DOHH2 (cell line): ENCODE measurements at regions not wholly inside any gene's neighbourhood (a gene's known extent, or its start where the extent isn't known, plus 50 kb on each side); places are given as distances from the start of the nearest gene placed in this dataset.

Experiments
- EZH2phosphoT487 ChIP-seq: fragments of 200-600 bp; sonication (generic); IDR thresholded peaks from 2 replicates; pipeline ENCODE4 v1.6.1; 2017; ENCODE audit warnings: borderline replicate concordance, mild to moderate bottlenecking, antibody characterized with exemption, low read length, moderate library complexity, mixed read lengths
- TF ChIP-seq, protein P1 (sequence below): fragments of 200-600 bp; sonication (generic); IDR thresholded peaks from one replicate; pipeline ENCODE4 v1.5.1; 2014; ENCODE audit warnings: antibody characterized with exemption, mild to moderate bottlenecking, low read depth, low read length; ENCODE audit not compliant: poor library complexity, severe bottlenecking

DNA sequence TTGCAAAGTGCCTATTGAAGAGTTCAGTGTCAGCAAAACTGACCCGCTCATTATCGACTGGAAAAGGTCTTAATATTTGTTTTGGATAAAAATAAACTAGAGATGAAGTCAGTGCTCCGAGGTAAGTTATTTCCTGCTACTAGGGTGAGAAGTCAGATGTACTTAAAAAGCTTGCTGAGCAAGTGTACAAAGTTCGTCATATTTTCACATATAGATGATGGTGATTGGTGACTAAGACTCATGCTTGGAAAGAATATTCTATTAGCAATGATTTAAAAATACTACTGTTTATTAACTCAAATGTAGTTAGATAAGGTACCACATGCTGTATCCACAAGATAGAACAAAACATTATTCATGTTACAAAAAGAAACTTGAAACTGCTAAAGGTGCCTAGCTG is 643.7 kb downstream of the GABRG2 start:
- TF ChIP-seq, protein P1, sequence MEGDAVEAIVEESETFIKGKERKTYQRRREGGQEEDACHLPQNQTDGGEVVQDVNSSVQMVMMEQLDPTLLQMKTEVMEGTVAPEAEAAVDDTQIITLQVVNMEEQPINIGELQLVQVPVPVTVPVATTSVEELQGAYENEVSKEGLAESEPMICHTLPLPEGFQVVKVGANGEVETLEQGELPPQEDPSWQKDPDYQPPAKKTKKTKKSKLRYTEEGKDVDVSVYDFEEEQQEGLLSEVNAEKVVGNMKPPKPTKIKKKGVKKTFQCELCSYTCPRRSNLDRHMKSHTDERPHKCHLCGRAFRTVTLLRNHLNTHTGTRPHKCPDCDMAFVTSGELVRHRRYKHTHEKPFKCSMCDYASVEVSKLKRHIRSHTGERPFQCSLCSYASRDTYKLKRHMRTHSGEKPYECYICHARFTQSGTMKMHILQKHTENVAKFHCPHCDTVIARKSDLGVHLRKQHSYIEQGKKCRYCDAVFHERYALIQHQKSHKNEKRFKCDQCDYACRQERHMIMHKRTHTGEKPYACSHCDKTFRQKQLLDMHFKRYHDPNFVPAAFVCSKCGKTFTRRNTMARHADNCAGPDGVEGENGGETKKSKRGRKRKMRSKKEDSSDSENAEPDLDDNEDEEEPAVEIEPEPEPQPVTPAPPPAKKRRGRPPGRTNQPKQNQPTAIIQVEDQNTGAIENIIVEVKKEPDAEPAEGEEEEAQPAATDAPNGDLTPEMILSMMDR, result no peak
- no peak for TF ChIP-seq EZH2phosphoT487
